ENCODE measurements at regions not wholly inside any gene's neighbourhood (a gene's known extent, or its start where the extent isn't known, plus 50 kb on each side); places are given as distances from the start of the nearest gene placed in this dataset.

GRCh38 chrX:128884430-128884829, 638.9 kb downstream of the SMARCA1 start:
- Histone ChIP-seq H2AFZ (ENCODE audit: low read length) (no peak overlapping the region), H3K9ac (ENCODE audit: low read length) (no peak overlapping the region), H3F3A (ENCODE audit: insufficient read depth, low read length) (no peaks in the 10 kb centered on the region), H3K4me2 (ENCODE audit: low read length) (no peak overlapping the region), H3K4me3 (ENCODE audit: low read depth, low read length, poor library complexity, severe bottlenecking) (no peak overlapping the region), H3K27ac (ENCODE audit: low read depth, low read length, poor library complexity, severe bottlenecking) (no peak overlapping the region), H3K9me2 (ENCODE audit: low read depth, low read length) (no peaks in the 10 kb centered on the region), H3K27me3 (ENCODE audit: insufficient read depth, low read length) (no peaks in the 10 kb centered on the region), H3K9me3 (ENCODE audit: low read length) (no peaks in the 10 kb centered on the region), H3K79me2 (ENCODE audit: insufficient read depth, low read length) (no peaks in the 10 kb centered on the region), H4K20me1 (ENCODE audit: insufficient read depth, low read length) (no peaks in the 10 kb centered on the region), H3K36me3 (ENCODE audit: insufficient read depth, low read length) (no peaks in the 10 kb centered on the region), H3K4me1 (ENCODE audit: insufficient read depth, low read length, severe bottlenecking) (no peaks in the 10 kb centered on the region)
- no peak for TF ChIP-seq EZH2 (IDR thresholded peaks at IDR 0.05; ENCODE audit: borderline replicate concordance, low read length)
- TF ChIP-seq, protein P1, sequence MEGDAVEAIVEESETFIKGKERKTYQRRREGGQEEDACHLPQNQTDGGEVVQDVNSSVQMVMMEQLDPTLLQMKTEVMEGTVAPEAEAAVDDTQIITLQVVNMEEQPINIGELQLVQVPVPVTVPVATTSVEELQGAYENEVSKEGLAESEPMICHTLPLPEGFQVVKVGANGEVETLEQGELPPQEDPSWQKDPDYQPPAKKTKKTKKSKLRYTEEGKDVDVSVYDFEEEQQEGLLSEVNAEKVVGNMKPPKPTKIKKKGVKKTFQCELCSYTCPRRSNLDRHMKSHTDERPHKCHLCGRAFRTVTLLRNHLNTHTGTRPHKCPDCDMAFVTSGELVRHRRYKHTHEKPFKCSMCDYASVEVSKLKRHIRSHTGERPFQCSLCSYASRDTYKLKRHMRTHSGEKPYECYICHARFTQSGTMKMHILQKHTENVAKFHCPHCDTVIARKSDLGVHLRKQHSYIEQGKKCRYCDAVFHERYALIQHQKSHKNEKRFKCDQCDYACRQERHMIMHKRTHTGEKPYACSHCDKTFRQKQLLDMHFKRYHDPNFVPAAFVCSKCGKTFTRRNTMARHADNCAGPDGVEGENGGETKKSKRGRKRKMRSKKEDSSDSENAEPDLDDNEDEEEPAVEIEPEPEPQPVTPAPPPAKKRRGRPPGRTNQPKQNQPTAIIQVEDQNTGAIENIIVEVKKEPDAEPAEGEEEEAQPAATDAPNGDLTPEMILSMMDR (IDR thresholded peaks at IDR 0.05; ENCODE audit: low read length): no peak

GRCh38 chrX:128883650-128884049, 639.6 kb downstream of the SMARCA1 start:
- H3K4me3 ChIP-seq (ENCODE audit: low read depth, low read length, poor library complexity, severe bottlenecking): no peak overlapping the region
- H3K9ac ChIP-seq (ENCODE audit: low read length): no peak overlapping the region
- no peaks in the 10 kb centered on the region for H3K79me2 ChIP-seq (ENCODE audit: insufficient read depth, low read length)
- H3K27me3 ChIP-seq (ENCODE audit: insufficient read depth, low read length): no peaks in the 10 kb centered on the region
- no peak overlapping the region for H3K4me2 ChIP-seq (ENCODE audit: low read length)
- no peaks in the 10 kb centered on the region for H4K20me1 ChIP-seq (ENCODE audit: insufficient read depth, low read length)
- no peak for TF ChIP-seq EZH2 (IDR thresholded peaks at IDR 0.05; ENCODE audit: borderline replicate concordance, low read length)
- TF ChIP-seq, protein P1 (IDR thresholded peaks at IDR 0.05; ENCODE audit: low read length): no peak
- no peaks in the 10 kb centered on the region for H3K4me1 ChIP-seq (ENCODE audit: insufficient read depth, low read length, severe bottlenecking)
- no peaks in the 10 kb centered on the region for H3K9me2 ChIP-seq (ENCODE audit: low read depth, low read length)
- H3K27ac ChIP-seq (ENCODE audit: low read depth, low read length, poor library complexity, severe bottlenecking): no peak overlapping the region
- H3K9me3 ChIP-seq (ENCODE audit: low read length): no peaks in the 10 kb centered on the region
- H2AFZ ChIP-seq (ENCODE audit: low read length): no peak overlapping the region
- no peaks in the 10 kb centered on the region for H3K36me3 ChIP-seq (ENCODE audit: insufficient read depth, low read length)
- H3F3A ChIP-seq (ENCODE audit: insufficient read depth, low read length): no peaks in the 10 kb centered on the region

- no peaks in the 10 kb centered on the region for H3F3A ChIP-seq (ENCODE audit: insufficient read depth, low read length)
- H3K4me3 ChIP-seq (ENCODE audit: low read depth, low read length, poor library complexity, severe bottlenecking): no peak overlapping the region
- no peaks in the 10 kb centered on the region for H3K27me3 ChIP-seq (ENCODE audit: insufficient read depth, low read length)
These were observed 652.9 kb downstream of the SMARCA1 start for GRCh38 chrX:128870361-128870760.

More at GRCh38 chrX:128870361-128870760, 652.9 kb downstream of the SMARCA1 start:
- Histone ChIP-seq H4K20me1 (ENCODE audit: insufficient read depth, low read length) (no peaks in the 10 kb centered on the region), H3K4me1 (ENCODE audit: insufficient read depth, low read length, severe bottlenecking) (no peaks in the 10 kb centered on the region), H3K4me2 (ENCODE audit: low read length) (no peak overlapping the region), H3K36me3 (ENCODE audit: insufficient read depth, low read length) (no peaks in the 10 kb centered on the region), H3K27ac (ENCODE audit: low read depth, low read length, poor library complexity, severe bottlenecking) (no peak overlapping the region), H3K79me2 (ENCODE audit: insufficient read depth, low read length) (no peaks in the 10 kb centered on the region), H3K9me3 (ENCODE audit: low read length) (no peaks in the 10 kb centered on the region), H3K9me2 (ENCODE audit: low read depth, low read length) (no peaks in the 10 kb centered on the region), H3K9ac (ENCODE audit: low read length) (no peak overlapping the region), H2AFZ (ENCODE audit: low read length) (no peak overlapping the region)
- no peak for TF ChIP-seq EZH2 (IDR thresholded peaks at IDR 0.05; ENCODE audit: borderline replicate concordance, low read length)
- TF ChIP-seq, protein P1 (IDR thresholded peaks at IDR 0.05; ENCODE audit: low read length): no peak

All from OCI-LY1 (cell line).